Skeletal muscle cell (primary cell): ENCODE measurements at regions not wholly inside any gene's neighbourhood (a gene's known extent, or its start where the extent isn't known, plus 50 kb on each side); places are given as distances from the start of the nearest gene placed in this dataset.

ENCODE experiments used
- DNase-seq: peaks from one replicate; pipeline ENCODE4 v3.0.0-alpha.2; 2010; ENCODE audit warnings: low read depth
- H3K4me3 ChIP-seq: 2 replicates; pipeline ENCODE4 v1.5.1; 2011; ENCODE audit warnings: low read depth, mild to moderate bottlenecking, control low read depth, low read length, moderate library complexity

- DNase-seq: no peak
- no peak overlapping the region for H3K4me3 ChIP-seq
Measured at GRCh38 chr5:52481851-52482250, 305.9 kb upstream of the ITGA1 start.

- no peak for DNase-seq
- no peak overlapping the region for H3K4me3 ChIP-seq
Measured at GRCh38 chr5:52491071-52491787, 296.5 kb upstream of the ITGA1 start.

- no peak overlapping the region for H3K4me3 ChIP-seq
- no peak for DNase-seq
Measured at GRCh38 chr5:52491818-52492217, 295.9 kb upstream of the ITGA1 start.

- DNase-seq: no peak
- no peak overlapping the region for H3K4me3 ChIP-seq
Measured at GRCh38 chr5:52497133-52497693, 290.5 kb upstream of the ITGA1 start.

- DNase-seq: no peak
- H3K4me3 ChIP-seq: no peak overlapping the region
Measured at GRCh38 chr5:52498607-52499006, 289.1 kb upstream of the ITGA1 start.

- no peak overlapping the region for H3K4me3 ChIP-seq
- DNase-seq: no peak
Measured at GRCh38 chr5:52502460-52502999, 285.2 kb upstream of the ITGA1 start.

- DNase-seq: no peak
Measured at GRCh38 chr5:52504584-52505240, 283.0 kb upstream of the ITGA1 start.

GRCh38 chr5:52517667-52518066 is 270.0 kb upstream of the ITGA1 start:
- DNase-seq: no peak
- H3K4me3 ChIP-seq: no peak overlapping the region

More at GRCh38 chr5:52504584-52505240, 283.0 kb upstream of the ITGA1 start:
- no peak overlapping the region for H3K4me3 ChIP-seq

GRCh38 chr5:52520171-52520570 is 267.5 kb upstream of the ITGA1 start:
- no peak overlapping the region for H3K4me3 ChIP-seq
- DNase-seq: no peak

GRCh38 chr5:52521236-52521635 is 266.5 kb upstream of the ITGA1 start:
- no peak for DNase-seq
- no peak overlapping the region for H3K4me3 ChIP-seq

- no peak for DNase-seq
- no peak overlapping the region for H3K4me3 ChIP-seq
Measured at GRCh38 chr5:52523701-52524100, 264.0 kb upstream of the ITGA1 start.

- H3K4me3 ChIP-seq: no peak overlapping the region
- no peak for DNase-seq
Measured at GRCh38 chr5:52531105-52531504, 256.6 kb upstream of the ITGA1 start.

- no peak overlapping the region for H3K4me3 ChIP-seq
- no peak for DNase-seq
Measured at GRCh38 chr5:52543594-52543993, 244.1 kb upstream of the ITGA1 start.

- H3K4me3 ChIP-seq: no peak overlapping the region
- DNase-seq: no peak
Measured at GRCh38 chr5:52544738-52545137, 243.0 kb upstream of the ITGA1 start.

- no peak overlapping the region for H3K4me3 ChIP-seq
- no peak for DNase-seq
Measured at GRCh38 chr5:52554293-52554692, 233.4 kb upstream of the ITGA1 start.

- H3K4me3 ChIP-seq: no peak overlapping the region
- no peak for DNase-seq
Measured at GRCh38 chr5:52560366-52560765, 227.3 kb upstream of the ITGA1 start.

- no peak for DNase-seq
- H3K4me3 ChIP-seq: no peak overlapping the region
Measured at GRCh38 chr5:52562473-52562872, 225.2 kb upstream of the ITGA1 start.

- no peak overlapping the region for H3K4me3 ChIP-seq
- no peak for DNase-seq
Measured at GRCh38 chr5:52564587-52564986, 223.1 kb upstream of the ITGA1 start.

- no peak for DNase-seq
- no peak overlapping the region for H3K4me3 ChIP-seq
Measured at GRCh38 chr5:52577546-52577945, 210.2 kb upstream of the ITGA1 start.

GRCh38 chr5:52579391-52579790 is 208.3 kb upstream of the ITGA1 start:
- no peak for DNase-seq
- H3K4me3 ChIP-seq: no peak overlapping the region

- DNase-seq: peak; percentile 11
- H3K4me3 ChIP-seq: no peak overlapping the region
Measured at GRCh38 chr5:52580921-52581320, 206.8 kb upstream of the ITGA1 start.
